Left lung (tissue), 4 donors: ENCODE measurements at regions not wholly inside any gene's neighbourhood (a gene's known extent, or its start where the extent isn't known, plus 50 kb on each side); places are given as distances from the start of the nearest gene placed in this dataset.

Experiments
- ATAC-seq: fragments of 200-7000 bp; cut with Tn5 transposase; one replicate; pipeline ENCODE4 v1.9.1; 2020; ENCODE audit warnings: moderate library complexity
- DNase-seq, 4 donors: peaks; one replicate each; pipeline ENCODE4 v3.0.0-alpha.2; 2013 to 2020
- H3K27ac ChIP-seq, 2 donors: fragments of 200-600 bp; sonication (generic) in 1 of 2; one replicate each; pipeline versions ENCODE4 v1.5.0 to v1.8.0; 2020 to 2021
- H3K27me3 ChIP-seq, 2 donors: fragments of 200-600 bp; sonication (generic) in 1 of 2; one replicate each; pipeline versions ENCODE4 v1.5.0 to v1.8.0; 2020 to 2021
- H3K36me3 ChIP-seq, 2 donors: fragments of 200-600 bp; sonication (generic) in 1 of 2; one replicate each; pipeline versions ENCODE4 v1.5.0 to v1.8.0; 2020 to 2021
- H3K4me1 ChIP-seq, 2 donors: fragments of 200-600 bp; one replicate each; pipeline ENCODE4 v1.8.0; 2021
- H3K4me3 ChIP-seq, 2 donors: fragments of 200-600 bp; sonication (generic) in 1 of 2; one replicate each; pipeline versions ENCODE4 v1.5.0 to v1.8.0; 2020 to 2021; ENCODE audit warnings: mild to moderate bottlenecking in 1 of 2
- H3K9me3 ChIP-seq, 2 donors: fragments of 200-600 bp; sonication (generic) in 1 of 2; one replicate each; pipeline versions ENCODE4 v1.5.0 to v1.8.0; 2020 to 2021
- CTCF ChIP-seq, 2 donors: fragments of 200-600 bp; sonication (generic) in 1 of 2; IDR thresholded peaks; one replicate each; pipeline versions ENCODE4 v1.5.0 to v1.8.0; 2021; ENCODE audit warnings: antibody characterized with exemption in 2 of 2
- intact Hi-C, 2 donors: fragments of 100-400 bp; cut with DNase I; formaldehyde crosslinking; loops; one replicate each; pipeline versions ENCODE4 v1.11.2 to v1.14.2; 2022
- donor health status: DM: no; HTN: yes; CAD: no.
- donor health status: DM: no; HTN: no; CAD: no.

- Histone ChIP-seq H3K27ac (no peak overlapping the region), H3K36me3 (no peaks in the 10 kb centered on the region), H3K4me1 (no peaks in the 10 kb centered on the region), H3K9me3 (peaks cover 0 to 3% of the 10 kb centered on the region in 2 donors), H3K4me3 (no peak overlapping the region), H3K27me3 (peaks cover 0 to 20% of the 10 kb centered on the region in 2 donors)
- DNase-seq: no peak
- no peak for ATAC-seq
- TF ChIP-seq CTCF (IDR thresholded peaks at IDR 0.05): no peak
- intact Hi-C loops: no loop called here
These were observed 111.8 kb upstream of the PLPP4 start for GRCh38 chr10:120345186-120345585.

GRCh38 chr10:120347644-120348043 lies 109.4 kb upstream of the PLPP4 start:
- DNase-seq (no peak), ATAC-seq (no peak)
- no peak overlapping the region for H3K4me3 ChIP-seq
- TF ChIP-seq CTCF (IDR thresholded peaks at IDR 0.05): no peak
- no peaks in the 10 kb centered on the region for H3K36me3 ChIP-seq
- H3K9me3 ChIP-seq: peaks cover 0 to 7% of the 10 kb centered on the region in 2 donors
- H3K27ac ChIP-seq: no peak overlapping the region
- intact Hi-C loops: no loop called here
- H3K4me1 ChIP-seq: no peaks in the 10 kb centered on the region
- H3K27me3 ChIP-seq: peaks cover 0 to 9% of the 10 kb centered on the region in 2 donors

GRCh38 chr10:120349069-120349468 lies 108.0 kb upstream of the PLPP4 start:
- Histone ChIP-seq H3K27me3 (peaks cover 0 to 7% of the 10 kb centered on the region in 2 donors), H3K27ac (no peak overlapping the region), H3K4me1 (no peaks in the 10 kb centered on the region), H3K36me3 (no peaks in the 10 kb centered on the region), H3K4me3 (no peak overlapping the region), H3K9me3 (peaks cover 0 to 9% of the 10 kb centered on the region in 2 donors)
- no peak for TF ChIP-seq CTCF (IDR thresholded peaks at IDR 0.05)
- intact Hi-C loops: no loop called here
- DNase-seq: no peak
- ATAC-seq: no peak

GRCh38 chr10:120355425-120355824 lies 101.6 kb upstream of the PLPP4 start:
- intact Hi-C loops: no loop called here
- DNase-seq (no peak), ATAC-seq (no peak)
- no peaks in the 10 kb centered on the region for H3K27me3 ChIP-seq
- peaks cover 0 to 6% of the 10 kb centered on the region in 2 donors for H3K9me3 ChIP-seq
- no peaks in the 10 kb centered on the region for H3K4me1 ChIP-seq
- no peak overlapping the region for H3K27ac ChIP-seq
- no peak for TF ChIP-seq CTCF (IDR thresholded peaks at IDR 0.05)
- no peak overlapping the region for H3K4me3 ChIP-seq
- no peaks in the 10 kb centered on the region for H3K36me3 ChIP-seq

- intact Hi-C loops: no loop called here
- no peak for ATAC-seq
- no peak overlapping the region for H3K4me3 ChIP-seq
These were observed 96.5 kb upstream of the PLPP4 start for GRCh38 chr10:120360571-120360970.

More at GRCh38 chr10:120360571-120360970, 96.5 kb upstream of the PLPP4 start:
- no peak for DNase-seq
- H3K27me3 ChIP-seq: no peaks in the 10 kb centered on the region
- no peak overlapping the region for H3K27ac ChIP-seq
- no peaks in the 10 kb centered on the region for H3K4me1 ChIP-seq
- H3K36me3 ChIP-seq: no peaks in the 10 kb centered on the region
- H3K9me3 ChIP-seq: no peaks in the 10 kb centered on the region
- no peak for TF ChIP-seq CTCF (IDR thresholded peaks at IDR 0.05)
